T47D (cell line): ENCODE measurements at regions not wholly inside any gene's neighbourhood (a gene's known extent, or its start where the extent isn't known, plus 50 kb on each side); places are given as distances from the start of the nearest gene placed in this dataset.

ENCODE experiments used
- DNase-seq, 2 experiments: peaks; one replicate each; pipeline versions ENCODE4 v3.0.0 to v3.0.0-alpha.2; 2011 to 2012; ENCODE audit warnings: low read depth in 1 of 2, low spot score in 1 of 2
- JUND ChIP-seq: IDR thresholded peaks from 2 replicates; pipeline ENCODE4 v1.6.1; 2012; ENCODE audit warnings: low read depth
- in situ Hi-C: cut with HindIII; loops from 2 replicates; pipeline ENCODE4 v1.10.0; 2016; ENCODE audit warnings: low sequenced_read_pairs, low pct_unique_long_range_greater_than_20kb

GRCh38 chr1:83028467-83028866 lies 970.5 kb downstream of the TTLL7 start:
- no peak for TF ChIP-seq JUND
- in situ Hi-C loops = no loop called here
- no peak for DNase-seq

DNA sequence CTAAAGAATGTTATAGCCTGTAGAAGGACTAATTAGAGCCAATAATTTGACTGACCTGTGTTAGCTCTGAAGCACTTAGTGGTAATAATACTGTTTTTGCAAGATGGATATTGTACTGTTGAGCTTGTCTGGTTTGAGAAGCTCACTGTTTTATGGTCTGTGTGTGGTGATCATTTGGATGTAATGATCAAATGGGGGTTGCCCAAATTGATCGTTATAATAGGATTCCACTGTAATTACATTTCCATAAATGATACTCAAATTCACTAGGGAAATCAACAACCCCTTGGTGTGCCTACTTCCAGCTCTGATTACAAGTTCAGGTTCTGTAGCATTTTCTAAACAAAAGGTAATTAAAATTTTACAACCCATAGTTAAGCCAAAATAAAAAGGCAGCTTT lies 971.4 kb downstream of the TTLL7 start:
- in situ Hi-C loops = no loop called here
- no peak for TF ChIP-seq JUND
- no peak for DNase-seq

GRCh38 chr1:83026745-83027144 lies 972.2 kb downstream of the TTLL7 start:
- no peak for TF ChIP-seq JUND
- in situ Hi-C loops = no loop called here
- DNase-seq = no peak

DNA sequence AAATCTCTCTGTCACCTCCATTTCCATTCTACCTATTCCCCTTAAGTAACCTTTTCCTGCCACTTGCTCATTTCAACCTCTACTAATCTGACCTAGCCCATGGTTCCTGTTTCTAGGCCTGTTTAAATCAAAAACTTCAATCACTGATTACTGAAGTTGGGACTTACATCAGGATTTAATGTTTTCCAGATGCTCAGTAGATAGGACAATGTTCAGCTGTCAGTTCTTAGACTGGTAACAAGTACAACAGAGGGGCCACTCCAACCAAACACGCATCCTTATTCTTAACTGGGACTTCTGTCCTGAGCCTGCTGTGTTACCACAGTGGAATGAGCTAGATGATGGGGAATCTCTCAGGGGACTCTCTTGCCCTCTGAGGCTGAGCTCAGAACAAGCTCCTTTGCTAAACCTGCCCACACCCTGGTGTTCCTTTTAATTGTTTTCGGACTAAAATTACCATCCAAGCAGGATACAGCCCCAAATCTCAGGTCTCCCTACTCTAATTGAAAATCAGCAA lies 974.6 kb downstream of the TTLL7 start:
- no peak for DNase-seq
- no peak for TF ChIP-seq JUND
- in situ Hi-C loops = no loop called here

DNA sequence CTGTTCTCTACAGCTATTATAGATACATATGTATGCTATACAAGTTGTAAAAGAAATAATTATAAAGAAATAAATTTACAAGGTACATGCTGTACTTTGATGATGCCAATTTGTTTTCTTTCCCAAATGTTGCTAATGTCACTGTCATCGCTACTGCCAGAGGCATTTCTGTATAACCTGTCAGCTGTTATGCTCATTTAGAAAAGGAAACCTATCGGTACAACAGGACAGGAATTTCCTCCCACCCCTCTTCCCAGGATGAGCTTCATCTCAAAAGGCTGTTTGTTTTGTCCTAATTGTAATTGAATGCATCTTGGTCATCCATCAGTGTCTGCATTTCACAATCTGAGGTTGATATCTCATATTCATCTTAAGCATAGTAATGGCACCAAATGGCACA lies 975.7 kb downstream of the TTLL7 start:
- no peak for DNase-seq
- in situ Hi-C loops = no loop called here
- no peak for TF ChIP-seq JUND

- in situ Hi-C loops = no loop called here
- TF ChIP-seq JUND = no peak
- no peak for DNase-seq
Measured at GRCh38 chr1:83022206-83022605, 976.7 kb downstream of the TTLL7 start.

GRCh38 chr1:83017701-83018100 lies 981.2 kb downstream of the TTLL7 start:
- no peak for DNase-seq
- in situ Hi-C loops = no loop called here
- no peak for TF ChIP-seq JUND

- in situ Hi-C loops = no loop called here
- TF ChIP-seq JUND = no peak
- DNase-seq = no peak
Measured at GRCh38 chr1:83017276-83017675, 981.7 kb downstream of the TTLL7 start.

- in situ Hi-C loops = no loop called here
- no peak for DNase-seq
- no peak for TF ChIP-seq JUND
Measured at GRCh38 chr1:83016354-83016849, 982.5 kb downstream of the TTLL7 start.

DNA sequence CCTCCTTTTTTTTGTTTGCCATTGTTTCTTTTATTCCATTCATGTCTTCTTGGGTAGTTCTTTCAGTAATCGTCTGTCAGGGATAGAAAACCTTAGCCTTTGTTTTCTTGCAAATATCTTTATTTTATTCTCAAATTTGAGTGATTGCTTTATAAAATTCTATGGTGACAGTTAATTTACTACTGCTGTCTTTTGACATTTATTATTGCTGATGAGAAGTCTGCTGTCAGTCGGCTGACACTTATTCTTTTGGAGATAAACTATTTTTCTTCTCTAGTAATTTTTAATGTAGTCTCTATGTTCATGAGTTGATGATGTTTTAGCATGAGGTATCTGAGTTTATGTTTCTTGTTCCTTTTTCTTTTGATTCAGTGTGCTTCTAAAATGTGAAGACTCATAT lies 983.8 kb downstream of the TTLL7 start:
- in situ Hi-C loops = no loop called here
- TF ChIP-seq JUND = no peak

GRCh38 chr1:83012950-83013349 lies 986.0 kb downstream of the TTLL7 start:
- no peak for TF ChIP-seq JUND
- no peak for DNase-seq
- in situ Hi-C loops = no loop called here

More for the DNA sequence above, 983.8 kb downstream of the TTLL7 start:
- DNase-seq = no peak

DNA sequence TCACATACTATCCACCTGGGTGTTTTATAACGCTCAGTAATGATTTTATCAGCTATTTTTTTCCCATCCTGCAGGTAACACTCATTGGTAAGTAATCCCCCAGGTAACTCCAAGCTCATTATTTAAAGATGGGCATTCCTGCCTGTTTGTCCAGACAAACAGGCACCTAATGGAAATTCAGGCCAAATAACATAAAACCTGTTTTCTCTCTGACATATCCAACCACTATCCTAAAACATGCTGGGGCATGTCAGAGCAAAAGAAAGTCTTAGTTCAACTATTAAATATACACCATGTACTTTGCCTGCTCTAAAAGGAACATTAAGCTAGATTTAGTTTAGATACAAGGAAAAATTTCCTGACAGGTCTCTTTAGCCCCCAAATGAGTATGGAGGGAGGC lies 987.7 kb downstream of the TTLL7 start:
- in situ Hi-C loops = no loop called here
- peak in 1 of 2 experiments; percentile 48 for DNase-seq
- no peak for TF ChIP-seq JUND

DNA sequence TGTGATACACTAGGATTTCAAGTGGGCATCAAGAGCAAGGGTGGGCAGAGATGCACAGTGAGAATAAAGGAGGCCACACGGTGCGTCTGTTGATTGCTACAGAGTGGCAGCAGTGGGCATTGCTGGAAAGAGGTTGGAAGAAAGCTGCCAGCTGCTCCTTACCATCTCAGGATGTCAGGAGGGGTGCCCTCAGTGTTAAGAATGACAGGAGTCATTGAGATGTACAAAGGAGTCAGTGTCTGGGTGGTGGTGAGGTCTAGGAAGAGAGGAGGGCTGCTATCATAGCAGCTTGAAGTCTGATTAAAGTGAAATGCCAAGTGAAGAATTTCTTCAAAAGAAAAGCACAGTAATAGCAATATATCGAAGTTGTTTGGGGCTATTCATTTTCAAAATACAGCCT lies 992.7 kb downstream of the TTLL7 start:
- no peak for TF ChIP-seq JUND
- DNase-seq = no peak
- in situ Hi-C loops = no loop called here

GRCh38 chr1:83000286-83000685 lies 998.6 kb downstream of the TTLL7 start:
- no peak for TF ChIP-seq JUND
- in situ Hi-C loops = no loop called here
- DNase-seq = no peak
